ENCODE measurements at regions not wholly inside any gene's neighbourhood (a gene's known extent, or its start where the extent isn't known, plus 50 kb on each side); places are given as distances from the start of the nearest gene placed in this dataset.

GRCh38 chr1:96308314-96308713 lies 413.3 kb upstream of the PTBP2 start:
- Mint-ChIP-seq H3K4me3 (no peak overlapping the region), H3K4me1 (no peaks in the 10 kb centered on the region), H3K9me3 (peaks cover 12 to 19% of the 10 kb centered on the region in 2 donors), H3K36me3 (no peaks in the 10 kb centered on the region), H3K27ac (no peak overlapping the region), H3K27me3 (ENCODE audit: low read depth in 2 of 2) (no peaks in the 10 kb centered on the region)
- Histone ChIP-seq H3K9me3 (ENCODE audit: control insufficient read depth, insufficient read depth, low read length) (no peaks in the 10 kb centered on the region), H3K36me3 (ENCODE audit: control insufficient read depth, insufficient read depth, low read length) (no peaks in the 10 kb centered on the region), H3K27ac (ENCODE audit: low read length) (no peak overlapping the region), H3K27me3 (ENCODE audit: control insufficient read depth, insufficient read depth, low read length) (no peaks in the 10 kb centered on the region), H3K4me1 (ENCODE audit: control insufficient read depth, insufficient read depth, low read length) (no peaks in the 10 kb centered on the region), H3K4me3 (ENCODE audit: low read length) (no peak overlapping the region)
- DNase-seq (no peak), ATAC-seq (no peak)
- 18% methylated on average over 5 of the region's 5 CpGs for WGBS (ENCODE audit: insufficient coverage)
- TF ChIP-seq CTCF (IDR thresholded peaks at IDR 0.05): no peak
- intact Hi-C loops (cut with micrococcal nuclease): no loop called here

- Histone ChIP-seq H3K9me3 (ENCODE audit: control insufficient read depth, insufficient read depth, low read length) (no peaks in the 10 kb centered on the region), H3K27ac (ENCODE audit: low read length) (no peak overlapping the region), H3K36me3 (ENCODE audit: control insufficient read depth, insufficient read depth, low read length) (no peaks in the 10 kb centered on the region), H3K4me3 (ENCODE audit: low read length) (no peak overlapping the region), H3K27me3 (ENCODE audit: control insufficient read depth, insufficient read depth, low read length) (no peaks in the 10 kb centered on the region), H3K4me1 (ENCODE audit: control insufficient read depth, insufficient read depth, low read length) (no peaks in the 10 kb centered on the region)
- no peaks in the 10 kb centered on the region for H3K27me3 Mint-ChIP-seq (ENCODE audit: low read depth in 2 of 2)
- intact Hi-C loops (cut with micrococcal nuclease): no loop called here
- no CpG with 5 or more reads among the region's 1 CpG for WGBS (ENCODE audit: insufficient coverage)
- H3K4me3 Mint-ChIP-seq: no peak overlapping the region
- peak in 1 of 3 donors; percentile 55 for ATAC-seq
- H3K9me3 Mint-ChIP-seq: peaks cover 14 to 22% of the 10 kb centered on the region in 2 donors
- TF ChIP-seq CTCF (IDR thresholded peaks at IDR 0.05): no peak
- no peak overlapping the region for H3K27ac Mint-ChIP-seq
- DNase-seq: no peak
- no peaks in the 10 kb centered on the region for H3K4me1 Mint-ChIP-seq
- no peaks in the 10 kb centered on the region for H3K36me3 Mint-ChIP-seq
Measured at GRCh38 chr1:96309783-96310182, 411.8 kb upstream of the PTBP2 start.

- no CpG with 5 or more reads among the region's 1 CpG for WGBS (ENCODE audit: insufficient coverage)
- Histone ChIP-seq H3K9me3 (ENCODE audit: control insufficient read depth, insufficient read depth, low read length) (no peaks in the 10 kb centered on the region), H3K27me3 (ENCODE audit: control insufficient read depth, insufficient read depth, low read length) (no peaks in the 10 kb centered on the region), H3K27ac (ENCODE audit: low read length) (no peak overlapping the region), H3K36me3 (ENCODE audit: control insufficient read depth, insufficient read depth, low read length) (no peaks in the 10 kb centered on the region), H3K4me1 (ENCODE audit: control insufficient read depth, insufficient read depth, low read length) (no peaks in the 10 kb centered on the region), H3K4me3 (ENCODE audit: low read length) (no peak overlapping the region)
- no peaks in the 10 kb centered on the region for H3K27me3 Mint-ChIP-seq (ENCODE audit: low read depth in 2 of 2)
- no peaks in the 10 kb centered on the region for H3K36me3 Mint-ChIP-seq
- intact Hi-C loops (cut with micrococcal nuclease): no loop called here
- peaks cover 12 to 18% of the 10 kb centered on the region in 2 donors for H3K9me3 Mint-ChIP-seq
- no peak overlapping the region for H3K4me3 Mint-ChIP-seq
- ATAC-seq: no peak
- no peak for TF ChIP-seq CTCF (IDR thresholded peaks at IDR 0.05)
- no peak overlapping the region for H3K27ac Mint-ChIP-seq
- no peak for DNase-seq
- no peaks in the 10 kb centered on the region for H3K4me1 Mint-ChIP-seq
Measured at GRCh38 chr1:96313216-96313615, 408.4 kb upstream of the PTBP2 start.

- Mint-ChIP-seq H3K27me3 (ENCODE audit: low read depth in 2 of 2) (no peaks in the 10 kb centered on the region), H3K27ac (no peak overlapping the region), H3K4me3 (no peak overlapping the region), H3K9me3 (peaks cover 19 to 25% of the 10 kb centered on the region in 2 donors), H3K36me3 (peaks cover 9% of the 10 kb centered on the region), H3K4me1 (no peaks in the 10 kb centered on the region)
- no peak overlapping the region for H3K4me3 ChIP-seq (ENCODE audit: low read length)
- DNase-seq (no peak), ATAC-seq (no peak)
- intact Hi-C loops (cut with micrococcal nuclease): no loop called here
- WGBS (ENCODE audit: insufficient coverage): 100% methylated on average over 1 of the region's 4 CpGs
- H3K4me1 ChIP-seq (ENCODE audit: control insufficient read depth, insufficient read depth, low read length): no peaks in the 10 kb centered on the region
- TF ChIP-seq CTCF (IDR thresholded peaks at IDR 0.05): no peak
- no peaks in the 10 kb centered on the region for H3K9me3 ChIP-seq (ENCODE audit: control insufficient read depth, insufficient read depth, low read length)
- H3K36me3 ChIP-seq (ENCODE audit: control insufficient read depth, insufficient read depth, low read length): no peaks in the 10 kb centered on the region
- H3K27me3 ChIP-seq (ENCODE audit: control insufficient read depth, insufficient read depth, low read length): no peaks in the 10 kb centered on the region
- H3K27ac ChIP-seq (ENCODE audit: low read length): no peak overlapping the region
Measured at GRCh38 chr1:96329121-96329520, 392.5 kb upstream of the PTBP2 start.
